HepG2 (cell line): ENCODE measurements at regions not wholly inside any gene's neighbourhood (a gene's known extent, or its start where the extent isn't known, plus 50 kb on each side); places are given as distances from the start of the nearest gene placed in this dataset.
"Not testable (repeated sequence)": the region's sequence is repeated elsewhere in the genome, so short reads cannot be mapped to it uniquely, and the experiment has no call there.

Source experiments
- GABPA ChIP-seq, 2 experiments: IDR thresholded peaks; 2 replicates each; pipeline ENCODE4 v1.6.1; 2011 to 2016; ENCODE audit warnings: low read depth in 2 of 2, low read length in 1 of 2, missing biosample characterization in 1 of 2, missing genetic modification characterization in 1 of 2
- RELA ChIP-seq: sonication (generic); formaldehyde crosslinking; IDR thresholded peaks from 2 replicates; pipeline ENCODE4 v1.4.0; 2020; ENCODE audit warnings: missing genetic modification reagents
- ZNF160 ChIP-seq: sonication (generic); formaldehyde crosslinking; IDR thresholded peaks from 2 replicates; pipeline ENCODE4 v1.8.0; 2022; ENCODE audit warnings: mild to moderate bottlenecking, inconsistent platforms, missing genetic modification reagents
- ZNF17 ChIP-seq: sonication (generic); formaldehyde crosslinking; IDR thresholded peaks from 2 replicates; pipeline ENCODE4 v1.5.0; 2020; ENCODE audit warnings: mild to moderate bottlenecking, missing genetic modification reagents
- ZNF44 ChIP-seq: sonication (generic); formaldehyde crosslinking; IDR thresholded peaks from 2 replicates; pipeline ENCODE4 v1.5.1; 2020; ENCODE audit warnings: mild to moderate bottlenecking, missing genetic modification reagents
- ZNF543 ChIP-seq: sonication (generic); formaldehyde crosslinking; IDR thresholded peaks from 2 replicates; pipeline ENCODE4 v1.4.0; 2020; ENCODE audit warnings: mild to moderate bottlenecking, missing genetic modification reagents
- TF ChIP-seq, protein P1 (sequence below): sonication (generic); formaldehyde crosslinking; IDR thresholded peaks from 2 replicates; pipeline ENCODE4 v1.5.0; 2020; ENCODE audit warnings: mild to moderate bottlenecking, missing genetic modification reagents, moderate library complexity

DNA sequence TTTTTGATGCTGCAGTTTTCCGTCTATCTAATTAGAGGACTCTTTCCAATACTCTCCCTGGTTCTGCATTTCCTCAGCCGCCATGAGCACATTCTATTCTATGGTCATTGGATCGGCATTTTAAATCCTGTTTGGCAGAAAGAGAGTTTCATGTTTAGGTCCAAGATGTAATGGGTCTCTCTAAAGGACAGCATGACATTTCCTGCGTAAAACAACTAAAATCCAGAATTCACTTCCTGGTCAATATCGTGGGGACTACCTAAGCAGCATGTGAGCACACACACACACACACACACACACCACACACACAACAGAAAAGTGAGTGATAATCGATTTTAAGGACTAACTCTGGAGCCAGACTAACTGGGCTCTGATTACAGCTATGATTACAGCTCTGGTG is 757.1 kb upstream of the TPTE start:
- TF ChIP-seq ZNF44 (CRISPR knock-in tag); RELA (CRISPR knock-in tag); ZNF160 (CRISPR knock-in tag); GABPA (IDR thresholded peaks at IDR 0.05; ENCODE audit: low read depth, low read length); GABPA (CRISPR knock-in tag; IDR thresholded peaks at IDR 0.05; ENCODE audit: low read depth); ZNF543; ZNF17: not testable (repeated sequence)
- TF ChIP-seq, protein P1, sequence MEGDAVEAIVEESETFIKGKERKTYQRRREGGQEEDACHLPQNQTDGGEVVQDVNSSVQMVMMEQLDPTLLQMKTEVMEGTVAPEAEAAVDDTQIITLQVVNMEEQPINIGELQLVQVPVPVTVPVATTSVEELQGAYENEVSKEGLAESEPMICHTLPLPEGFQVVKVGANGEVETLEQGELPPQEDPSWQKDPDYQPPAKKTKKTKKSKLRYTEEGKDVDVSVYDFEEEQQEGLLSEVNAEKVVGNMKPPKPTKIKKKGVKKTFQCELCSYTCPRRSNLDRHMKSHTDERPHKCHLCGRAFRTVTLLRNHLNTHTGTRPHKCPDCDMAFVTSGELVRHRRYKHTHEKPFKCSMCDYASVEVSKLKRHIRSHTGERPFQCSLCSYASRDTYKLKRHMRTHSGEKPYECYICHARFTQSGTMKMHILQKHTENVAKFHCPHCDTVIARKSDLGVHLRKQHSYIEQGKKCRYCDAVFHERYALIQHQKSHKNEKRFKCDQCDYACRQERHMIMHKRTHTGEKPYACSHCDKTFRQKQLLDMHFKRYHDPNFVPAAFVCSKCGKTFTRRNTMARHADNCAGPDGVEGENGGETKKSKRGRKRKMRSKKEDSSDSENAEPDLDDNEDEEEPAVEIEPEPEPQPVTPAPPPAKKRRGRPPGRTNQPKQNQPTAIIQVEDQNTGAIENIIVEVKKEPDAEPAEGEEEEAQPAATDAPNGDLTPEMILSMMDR (CRISPR knock-in tag): not testable (repeated sequence)
